H9 (cell line): ENCODE measurements at regions not wholly inside any gene's neighbourhood (a gene's known extent, or its start where the extent isn't known, plus 50 kb on each side); places are given as distances from the start of the nearest gene placed in this dataset.

Experiments used
- DNase-seq: peaks from one replicate; pipeline ENCODE4 v3.0.0-alpha.2; 2017
- H2AFZ ChIP-seq: one replicate; pipeline ENCODE4 v1.6.1; 2013; ENCODE audit warnings: mild to moderate bottlenecking, low read length, control low read depth, moderate library complexity
- H2AK5ac ChIP-seq: 2 replicates; pipeline ENCODE4 v1.6.1; 2013; ENCODE audit warnings: low read length, control low read depth, mixed read lengths; ENCODE audit not compliant: insufficient read length
- H2BK120ac ChIP-seq: one replicate; pipeline ENCODE4 v1.6.1; 2013; ENCODE audit warnings: low read depth, mild to moderate bottlenecking, low read length, control low read depth, inconsistent platforms; ENCODE audit not compliant: poor library complexity, severe bottlenecking
- H2BK12ac ChIP-seq: 2 replicates; pipeline ENCODE4 v1.6.1; 2013; ENCODE audit warnings: low read length, control low read depth, mixed read lengths, low read depth; ENCODE audit not compliant: insufficient read length
- H2BK15ac ChIP-seq: 2 replicates; pipeline ENCODE4 v1.6.1; 2013; ENCODE audit warnings: low read depth, low read length, control low read depth
- H2BK20ac ChIP-seq: one replicate; pipeline ENCODE4 v1.6.1; 2013; ENCODE audit warnings: low read depth, mild to moderate bottlenecking, low read length, control low read depth, inconsistent platforms; ENCODE audit not compliant: poor library complexity, severe bottlenecking
- H2BK5ac ChIP-seq: 2 replicates; pipeline ENCODE4 v1.6.1; 2013; ENCODE audit warnings: low read length, control low read depth, mixed read lengths; ENCODE audit not compliant: insufficient read length
- H3K14ac ChIP-seq: 2 replicates; pipeline ENCODE4 v1.6.1; 2013; ENCODE audit warnings: low read length, control low read depth; ENCODE audit not compliant: insufficient read depth
- H3K18ac ChIP-seq: 2 replicates; pipeline ENCODE4 v1.6.1; 2013; ENCODE audit warnings: low read depth, mild to moderate bottlenecking, mixed read lengths, low read length, control low read depth; ENCODE audit not compliant: insufficient read length
- H3K23ac ChIP-seq: 2 replicates; pipeline ENCODE4 v1.6.1; 2013; ENCODE audit warnings: low read length, control low read depth, mixed read lengths, low read depth; ENCODE audit not compliant: insufficient read length
- H3K23me2 ChIP-seq: 2 replicates; pipeline ENCODE4 v1.6.1; 2013; ENCODE audit warnings: low read depth, mild to moderate bottlenecking, mixed read lengths, low read length, control low read depth; ENCODE audit not compliant: insufficient read length, poor library complexity, severe bottlenecking
- H3K27ac ChIP-seq: 2 replicates; pipeline ENCODE4 v1.5.1; 2013; ENCODE audit warnings: low read length, control low read depth, mixed read lengths, low read depth; ENCODE audit not compliant: insufficient read length
- H3K27me3 ChIP-seq: 2 replicates; pipeline ENCODE4 v1.6.1; 2013; ENCODE audit warnings: low read length, control low read depth, inconsistent platforms; ENCODE audit not compliant: insufficient read depth
- H3K4ac ChIP-seq: 2 replicates; pipeline ENCODE4 v1.6.1; 2013; ENCODE audit warnings: low read depth, mild to moderate bottlenecking, control low read depth, inconsistent platforms, low read length, moderate library complexity
- H3K4me1 ChIP-seq: 2 replicates; pipeline ENCODE4 v1.6.1; 2013; ENCODE audit warnings: low read length, control low read depth, inconsistent platforms; ENCODE audit not compliant: insufficient read depth
- H3K4me2 ChIP-seq: 2 replicates; pipeline ENCODE4 v1.6.1; 2013; ENCODE audit warnings: low read length, control low read depth, mixed read lengths; ENCODE audit not compliant: insufficient read length, insufficient read depth
- H3K56ac ChIP-seq: 2 replicates; pipeline ENCODE4 v1.6.1; 2013; ENCODE audit warnings: low read depth, mild to moderate bottlenecking, mixed read lengths, low read length, control low read depth; ENCODE audit not compliant: insufficient read length
- H3K79me1 ChIP-seq: 2 replicates; pipeline ENCODE4 v1.6.1; 2013; ENCODE audit warnings: low read depth, mild to moderate bottlenecking, moderate library complexity, low read length, control low read depth, inconsistent platforms; ENCODE audit not compliant: insufficient read depth, poor library complexity, severe bottlenecking
- H3K79me2 ChIP-seq: 2 replicates; pipeline ENCODE4 v1.6.1; 2013; ENCODE audit warnings: low read length, control low read depth, inconsistent platforms; ENCODE audit not compliant: insufficient read depth
- H3K9ac ChIP-seq: 2 replicates; pipeline ENCODE4 v1.6.1; 2013; ENCODE audit warnings: low read length, control low read depth, mixed read lengths; ENCODE audit not compliant: insufficient read length; ENCODE audit errors: extremely low read depth
- H3K9me3 ChIP-seq: one replicate; pipeline ENCODE4 v1.6.1; 2013; ENCODE audit warnings: low read depth, low read length, inconsistent platforms; ENCODE audit not compliant: control insufficient read depth
- H3T11ph ChIP-seq: one replicate; pipeline ENCODE4 v1.6.1; 2013; ENCODE audit warnings: mild to moderate bottlenecking, low read length, control low read depth, inconsistent platforms
- H4K20me1 ChIP-seq: one replicate; pipeline ENCODE4 v1.6.1; 2013; ENCODE audit not compliant: control insufficient read depth, insufficient read length, insufficient read depth
- H4K5ac ChIP-seq: 2 replicates; pipeline ENCODE4 v1.6.1; 2013; ENCODE audit warnings: low read depth, mild to moderate bottlenecking, mixed read lengths, low read length, control low read depth; ENCODE audit not compliant: insufficient read length
- H4K8ac ChIP-seq: replicated peaks from 2 replicates; pipeline ENCODE4 v1.6.1; 2013; ENCODE audit warnings: low read length, control low read depth, mixed read lengths, low read depth; ENCODE audit not compliant: insufficient read length
- H4K91ac ChIP-seq: 2 replicates; pipeline ENCODE4 v1.6.1; 2013; ENCODE audit warnings: low read depth, mild to moderate bottlenecking, moderate library complexity, mixed read lengths, low read length, control low read depth; ENCODE audit not compliant: insufficient read length
- H3K27ac Mint-ChIP-seq, 3 experiments: 2 replicates in 2 of 3; 3 replicates in 1 of 3; pipeline ENCODE4 v1.8.0; 2020 to 2021; ENCODE audit warnings: mixed read lengths in 3 of 3, mild to moderate bottlenecking in 1 of 3, moderate library complexity in 1 of 3
- H3K27me3 Mint-ChIP-seq: 2 replicates; pipeline ENCODE4 v1.8.0; 2021; ENCODE audit warnings: low read depth, mild to moderate bottlenecking, moderate library complexity, mixed read lengths
- H3K36me3 Mint-ChIP-seq, 3 experiments: 2 replicates in 2 of 3; 3 replicates in 1 of 3; pipeline ENCODE4 v1.8.0; 2020 to 2021; ENCODE audit warnings: low read depth in 3 of 3, mixed read lengths in 3 of 3; ENCODE audit not compliant: insufficient read depth in 1 of 3
- H3K4me1 Mint-ChIP-seq, 2 experiments: 2 replicates each; pipeline ENCODE4 v1.8.0; 2020; ENCODE audit warnings: mixed read lengths in 2 of 2
- H3K4me3 Mint-ChIP-seq, 2 experiments: 2 replicates in 1 of 2; 3 replicates in 1 of 2; pipeline ENCODE4 v1.8.0; 2020 to 2021; ENCODE audit warnings: mild to moderate bottlenecking in 2 of 2, mixed read lengths in 2 of 2, moderate library complexity in 1 of 2
- H3K9me3 Mint-ChIP-seq, 2 experiments: 2 replicates in 1 of 2; 3 replicates in 1 of 2; pipeline ENCODE4 v1.8.0; 2020; ENCODE audit warnings: mild to moderate bottlenecking in 2 of 2, mixed read lengths in 2 of 2, moderate library complexity in 1 of 2
- WGBS: extraction: QIAGEN DNeasy Blood & Tissue Kit; methylation state at CpG from one replicate; pipeline ENCODE4 v1.1.7; 2013; ENCODE audit warnings: missing lambda C conversion rate, low lambda C conversion rate, mixed read lengths; ENCODE audit not compliant: insufficient read length; ENCODE audit errors: extremely low coverage; 5-methylcytosine and 5-hydroxymethylcytosine counted together
- TF ChIP-seq, protein P1 (sequence below): fragments of 200-600 bp; sonication (generic); conservative IDR thresholded peaks from 3 replicates; pipeline ENCODE4 v1.8.0; 2021; ENCODE audit warnings: antibody characterized with exemption, mild to moderate bottlenecking

DNA sequence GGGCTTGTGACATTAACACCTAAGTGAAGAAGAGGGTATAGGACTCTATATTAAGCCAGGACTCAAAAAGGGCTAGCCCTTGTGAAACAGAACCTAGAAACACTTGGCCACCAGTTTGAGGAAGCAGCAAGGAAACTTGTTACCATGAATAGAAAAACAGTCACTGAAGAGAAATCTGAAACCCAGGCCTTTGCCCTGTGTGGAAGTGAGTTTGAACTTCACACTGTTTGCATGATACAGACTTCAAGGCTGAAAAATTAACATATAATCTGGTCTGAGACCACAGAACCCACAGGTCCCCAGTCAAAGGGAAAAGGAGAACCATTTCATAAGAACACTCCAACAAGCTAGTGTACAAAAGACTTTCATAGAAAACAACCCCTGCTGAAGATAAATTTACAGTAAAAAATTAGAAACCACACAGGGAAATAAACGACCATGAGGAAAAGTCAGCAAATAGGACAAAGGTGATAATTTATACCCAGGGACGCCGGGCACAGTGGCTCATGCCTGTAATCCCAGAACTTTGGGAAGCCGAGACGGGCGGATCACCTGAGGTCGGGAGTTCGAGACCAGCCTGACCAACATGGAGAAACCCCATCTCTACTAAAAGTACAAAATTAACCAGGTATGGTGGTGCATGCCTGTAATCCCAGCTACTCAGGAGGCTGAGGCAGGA is 76.1 kb downstream of the SKIDA1 start:
- H3K9ac ChIP-seq: no peak overlapping the region
- peaks cover 0 to 3% of the 10 kb centered on the region in 2 experiments; a peak in 2 of 5 replicates for H3K9me3 Mint-ChIP-seq
- H3K27me3 ChIP-seq: no peaks in the 10 kb centered on the region
- no peak overlapping the region for H3K18ac ChIP-seq
- no peak overlapping the region for H3T11ph ChIP-seq
- H3K56ac ChIP-seq: no peak overlapping the region
- H2BK120ac ChIP-seq: no peak overlapping the region
- WGBS: no CpG with 5 or more reads among the region's 8 CpGs
- H4K5ac ChIP-seq: no peak overlapping the region
- no peaks in the 10 kb centered on the region for H3K4me1 ChIP-seq
- no peak overlapping the region for H3K4me2 ChIP-seq
- H3K79me1 ChIP-seq: no peaks in the 10 kb centered on the region
- no peak overlapping the region for H2BK20ac ChIP-seq
- no peak overlapping the region for H4K91ac ChIP-seq
- no peak overlapping the region for H2AK5ac ChIP-seq
- no peak overlapping the region for H3K4me3 Mint-ChIP-seq
- H4K8ac ChIP-seq: no peak overlapping the region
- no peak overlapping the region for H2BK5ac ChIP-seq
- H3K14ac ChIP-seq: no peak overlapping the region
- no peak overlapping the region for H2AFZ ChIP-seq
- H3K27ac ChIP-seq: no peak overlapping the region
- peaks cover 17 to 19% of the 10 kb centered on the region in 2 experiments for H3K4me1 Mint-ChIP-seq
- peak overlapping the region in 2 of 3 experiments; percentile 28 to 68; a peak in 2 of 7 replicates for H3K27ac Mint-ChIP-seq
- TF ChIP-seq, protein P1, sequence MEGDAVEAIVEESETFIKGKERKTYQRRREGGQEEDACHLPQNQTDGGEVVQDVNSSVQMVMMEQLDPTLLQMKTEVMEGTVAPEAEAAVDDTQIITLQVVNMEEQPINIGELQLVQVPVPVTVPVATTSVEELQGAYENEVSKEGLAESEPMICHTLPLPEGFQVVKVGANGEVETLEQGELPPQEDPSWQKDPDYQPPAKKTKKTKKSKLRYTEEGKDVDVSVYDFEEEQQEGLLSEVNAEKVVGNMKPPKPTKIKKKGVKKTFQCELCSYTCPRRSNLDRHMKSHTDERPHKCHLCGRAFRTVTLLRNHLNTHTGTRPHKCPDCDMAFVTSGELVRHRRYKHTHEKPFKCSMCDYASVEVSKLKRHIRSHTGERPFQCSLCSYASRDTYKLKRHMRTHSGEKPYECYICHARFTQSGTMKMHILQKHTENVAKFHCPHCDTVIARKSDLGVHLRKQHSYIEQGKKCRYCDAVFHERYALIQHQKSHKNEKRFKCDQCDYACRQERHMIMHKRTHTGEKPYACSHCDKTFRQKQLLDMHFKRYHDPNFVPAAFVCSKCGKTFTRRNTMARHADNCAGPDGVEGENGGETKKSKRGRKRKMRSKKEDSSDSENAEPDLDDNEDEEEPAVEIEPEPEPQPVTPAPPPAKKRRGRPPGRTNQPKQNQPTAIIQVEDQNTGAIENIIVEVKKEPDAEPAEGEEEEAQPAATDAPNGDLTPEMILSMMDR: no peak
- no peaks in the 10 kb centered on the region for H3K27me3 Mint-ChIP-seq
- no peak for DNase-seq
- no peaks in the 10 kb centered on the region for H3K23me2 ChIP-seq
- H3K23ac ChIP-seq: no peak overlapping the region
- H3K36me3 Mint-ChIP-seq: no peaks in the 10 kb centered on the region; a peak in 1 of 7 replicates
- H4K20me1 ChIP-seq: no peaks in the 10 kb centered on the region
- no peak overlapping the region for H2BK15ac ChIP-seq
- H3K79me2 ChIP-seq: no peaks in the 10 kb centered on the region
- no peaks in the 10 kb centered on the region for H3K9me3 ChIP-seq
- no peak overlapping the region for H3K4ac ChIP-seq
- no peak overlapping the region for H2BK12ac ChIP-seq
